ENCODE measurements at regions not wholly inside any gene's neighbourhood (a gene's known extent, or its start where the extent isn't known, plus 50 kb on each side); places are given as distances from the start of the nearest gene placed in this dataset.

- intact Hi-C loops (cut with micrococcal nuclease; ENCODE audit: unreplicated experiment): no loop called here
- ChIA-PET POLR2A (ENCODE audit: low non-redundant PET) (no interaction called here), CTCF (no interaction called here)
- Histone ChIP-seq H3K36me3 (ENCODE audit: insufficient read depth, low read length, poor library complexity, severe bottlenecking) (no peaks in the 10 kb centered on the region), H3K9me3 (ENCODE audit: low read depth, low read length, poor library complexity, severe bottlenecking) (no peaks in the 10 kb centered on the region), H3K27me3 (replicated peaks; ENCODE audit: insufficient read depth, low read depth, low read length, poor library complexity) (no peaks in the 10 kb centered on the region), H3K27ac (ENCODE audit: low read depth, low read length, poor library complexity, severe bottlenecking) (no peak overlapping the region), H3K4me3 (ENCODE audit: low read depth, low read length, poor library complexity, severe bottlenecking) (no peak overlapping the region), H3K4me1 (ENCODE audit: insufficient read depth, low read length, poor library complexity, severe bottlenecking) (peaks cover under 1% of the 10 kb centered on the region)
- no TSS peak for BruUV-seq (replicated peaks)
- no peak for TF ChIP-seq EZH2 (IDR thresholded peaks at IDR 0.05; ENCODE audit: borderline replicate concordance, low read depth, low read length, poor library complexity, severe bottlenecking)
- TF ChIP-seq CTCF (conservative IDR thresholded peaks at IDR 0.05; ENCODE audit: low read depth, low read length): no peak
- no peak for DNase-seq (ENCODE audit: low spot score)
Observed at GRCh38 chr7:17660116-17660515, 280.2 kb downstream of the SNX13 start.

GRCh38 chr7:17661982-17662585 is 278.2 kb downstream of the SNX13 start:
- TF ChIP-seq EZH2 (IDR thresholded peaks at IDR 0.05; ENCODE audit: borderline replicate concordance, low read depth, low read length, poor library complexity, severe bottlenecking) (no peak), CTCF (conservative IDR thresholded peaks at IDR 0.05; ENCODE audit: low read depth, low read length) (no peak)
- intact Hi-C loops (cut with micrococcal nuclease; ENCODE audit: unreplicated experiment): no loop called here
- no TSS peak for BruUV-seq (replicated peaks)
- Histone ChIP-seq H3K36me3 (ENCODE audit: insufficient read depth, low read length, poor library complexity, severe bottlenecking) (no peaks in the 10 kb centered on the region), H3K4me1 (ENCODE audit: insufficient read depth, low read length, poor library complexity, severe bottlenecking) (no peaks in the 10 kb centered on the region), H3K27ac (ENCODE audit: low read depth, low read length, poor library complexity, severe bottlenecking) (no peak overlapping the region), H3K4me3 (ENCODE audit: low read depth, low read length, poor library complexity, severe bottlenecking) (no peak overlapping the region), H3K27me3 (replicated peaks; ENCODE audit: insufficient read depth, low read depth, low read length, poor library complexity) (no peaks in the 10 kb centered on the region), H3K9me3 (ENCODE audit: low read depth, low read length, poor library complexity, severe bottlenecking) (no peaks in the 10 kb centered on the region)
- POLR2A ChIA-PET (ENCODE audit: low non-redundant PET): no interaction called here
- DNase-seq (ENCODE audit: low spot score): no peak
- CTCF ChIA-PET: no interaction called here

GRCh38 chr7:17663061-17663675 is 277.1 kb downstream of the SNX13 start:
- no peaks in the 10 kb centered on the region for H3K36me3 ChIP-seq (ENCODE audit: insufficient read depth, low read length, poor library complexity, severe bottlenecking)
- POLR2A ChIA-PET (ENCODE audit: low non-redundant PET): no interaction called here
- DNase-seq (ENCODE audit: low spot score): no peak
- H3K4me1 ChIP-seq (ENCODE audit: insufficient read depth, low read length, poor library complexity, severe bottlenecking): no peaks in the 10 kb centered on the region
- TF ChIP-seq CTCF (conservative IDR thresholded peaks at IDR 0.05; ENCODE audit: low read depth, low read length) (no peak), EZH2 (IDR thresholded peaks at IDR 0.05; ENCODE audit: borderline replicate concordance, low read depth, low read length, poor library complexity, severe bottlenecking) (no peak)
- intact Hi-C loops (cut with micrococcal nuclease; ENCODE audit: unreplicated experiment): no loop called here
- H3K27ac ChIP-seq (ENCODE audit: low read depth, low read length, poor library complexity, severe bottlenecking): no peak overlapping the region
- no TSS peak for BruUV-seq (replicated peaks)
- CTCF ChIA-PET: no interaction called here
- no peaks in the 10 kb centered on the region for H3K27me3 ChIP-seq (replicated peaks; ENCODE audit: insufficient read depth, low read depth, low read length, poor library complexity)
- H3K9me3 ChIP-seq (ENCODE audit: low read depth, low read length, poor library complexity, severe bottlenecking): no peaks in the 10 kb centered on the region
- no peak overlapping the region for H3K4me3 ChIP-seq (ENCODE audit: low read depth, low read length, poor library complexity, severe bottlenecking)
